WTC11 (cell line): ENCODE measurements at regions not wholly inside any gene's neighbourhood (a gene's known extent, or its start where the extent isn't known, plus 50 kb on each side); places are given as distances from the start of the nearest gene placed in this dataset.

Experiments used
- ATAC-seq: fragments of 200-7000 bp; cut with Tn5 transposase; 2 replicates; pipeline ENCODE4 v1.10.0; 2021; ENCODE audit warnings: mild to moderate bottlenecking, moderate library complexity
- CTCF ChIA-PET: fragments of 300-600 bp; sonication (Branson Sonifier 250); formaldehyde crosslinking; loops from one replicate; lab custom pipeline; 2021; ENCODE audit warnings: antibody characterized with exemption; lab: Charles Lee
- POLR2A ChIA-PET: fragments of 350-600 bp; sonication (Branson Sonifier 250); formaldehyde crosslinking; loops from one replicate; lab custom pipeline; 2021; ENCODE audit warnings: antibody characterized with exemption; lab: Charles Lee
- DNase-seq: peaks from one replicate; pipeline ENCODE4 v3.0.0; 2021; ENCODE audit warnings: low spot score
- H3K27ac Mint-ChIP-seq: 2 replicates; pipeline ENCODE4 v1.8.0; 2021; ENCODE audit warnings: mixed read lengths
- H3K27me3 Mint-ChIP-seq: 2 replicates; pipeline ENCODE4 v1.8.0; 2021; ENCODE audit warnings: low read depth, mild to moderate bottlenecking, moderate library complexity, mixed read lengths
- H3K36me3 Mint-ChIP-seq: 2 replicates; pipeline ENCODE4 v1.8.0; 2021; ENCODE audit warnings: mixed read lengths
- H3K4me1 Mint-ChIP-seq: 2 replicates; pipeline ENCODE4 v1.8.0; 2022; ENCODE audit warnings: mixed read lengths
- H3K4me3 Mint-ChIP-seq: 2 replicates; pipeline ENCODE4 v1.8.0; 2021; ENCODE audit warnings: mild to moderate bottlenecking, moderate library complexity, mixed read lengths
- H3K9me3 Mint-ChIP-seq: 2 replicates; pipeline ENCODE4 v1.8.0; 2021; ENCODE audit warnings: mixed read lengths
- ELF4 ChIP-seq: sonication (generic); formaldehyde crosslinking; IDR thresholded peaks from 2 replicates; pipeline ENCODE4 v1.8.1; 2022; ENCODE audit warnings: low read depth, mild to moderate bottlenecking, moderate library complexity, missing genetic modification reagents
- FOXJ3 ChIP-seq: sonication (generic); formaldehyde crosslinking; IDR thresholded peaks from 2 replicates; pipeline ENCODE4 v1.9.0; 2021; ENCODE audit warnings: missing genetic modification reagents, mild to moderate bottlenecking, borderline replicate concordance
- GABPB1 ChIP-seq: sonication (generic); formaldehyde crosslinking; IDR thresholded peaks from 2 replicates; pipeline ENCODE4 v1.8.1; 2023; ENCODE audit warnings: mild to moderate bottlenecking, missing genetic modification reagents
- GRHL2 ChIP-seq: fragments of 250-450 bp; sonication (Bioruptor Pico); IDR thresholded peaks from 2 replicates; pipeline ENCODE4 v1.8.0; 2022; ENCODE audit warnings: mild to moderate bottlenecking, moderate library complexity; ENCODE audit not compliant: insufficient replicate concordance, severe bottlenecking
- HMGA2 ChIP-seq: fragments of 250-450 bp; sonication (Bioruptor Pico); IDR thresholded peaks from 2 replicates; pipeline ENCODE4 v1.4.0; 2021; ENCODE audit warnings: mild to moderate bottlenecking, moderate library complexity
- MYBL2 ChIP-seq: sonication (generic); formaldehyde crosslinking; IDR thresholded peaks from 2 replicates; pipeline ENCODE4 v1.8.1; 2023; ENCODE audit warnings: mild to moderate bottlenecking, moderate library complexity, missing genetic modification reagents
- NFYB ChIP-seq: sonication (generic); formaldehyde crosslinking; conservative IDR thresholded peaks from 2 replicates; pipeline ENCODE4 v1.8.0; 2022; ENCODE audit warnings: low read depth, missing genetic modification reagents
- NR1H2 ChIP-seq: sonication (generic); formaldehyde crosslinking; IDR thresholded peaks from 2 replicates; pipeline ENCODE4 v1.9.0; 2021; ENCODE audit warnings: mild to moderate bottlenecking, moderate library complexity, missing genetic modification reagents
- RELA ChIP-seq: sonication (generic); formaldehyde crosslinking; IDR thresholded peaks from 2 replicates; pipeline ENCODE4 v1.8.1; 2022; ENCODE audit warnings: missing genetic modification reagents, mild to moderate bottlenecking, borderline replicate concordance
- SMAD3 ChIP-seq: sonication (generic); formaldehyde crosslinking; IDR thresholded peaks from 2 replicates; pipeline ENCODE4 v1.8.0; 2022; ENCODE audit warnings: missing genetic modification reagents, mild to moderate bottlenecking, borderline replicate concordance
- ZNF423 ChIP-seq: fragments of 250-450 bp; sonication (Bioruptor Pico); IDR thresholded peaks from 2 replicates; pipeline ENCODE4 v2.1.2; 2022; ENCODE audit warnings: mild to moderate bottlenecking, moderate library complexity
- TF ChIP-seq, protein P1 (sequence below): sonication (generic); formaldehyde crosslinking; conservative IDR thresholded peaks from 2 replicates; pipeline ENCODE4 v1.8.1; 2023; ENCODE audit warnings: mild to moderate bottlenecking, low read depth, missing genetic modification reagents, moderate library complexity
- TF ChIP-seq, protein P2 (sequence below): fragments of 250-450 bp; sonication (Bioruptor Pico); conservative IDR thresholded peaks from 2 replicates; pipeline ENCODE4 v1.9.0; 2021; ENCODE audit warnings: mild to moderate bottlenecking
- TF ChIP-seq, protein P3 (sequence below): fragments of 250-450 bp; sonication (Bioruptor Pico); IDR thresholded peaks from 2 replicates; pipeline ENCODE4 v1.9.0; 2021; ENCODE audit warnings: mild to moderate bottlenecking, borderline replicate concordance

DNA sequence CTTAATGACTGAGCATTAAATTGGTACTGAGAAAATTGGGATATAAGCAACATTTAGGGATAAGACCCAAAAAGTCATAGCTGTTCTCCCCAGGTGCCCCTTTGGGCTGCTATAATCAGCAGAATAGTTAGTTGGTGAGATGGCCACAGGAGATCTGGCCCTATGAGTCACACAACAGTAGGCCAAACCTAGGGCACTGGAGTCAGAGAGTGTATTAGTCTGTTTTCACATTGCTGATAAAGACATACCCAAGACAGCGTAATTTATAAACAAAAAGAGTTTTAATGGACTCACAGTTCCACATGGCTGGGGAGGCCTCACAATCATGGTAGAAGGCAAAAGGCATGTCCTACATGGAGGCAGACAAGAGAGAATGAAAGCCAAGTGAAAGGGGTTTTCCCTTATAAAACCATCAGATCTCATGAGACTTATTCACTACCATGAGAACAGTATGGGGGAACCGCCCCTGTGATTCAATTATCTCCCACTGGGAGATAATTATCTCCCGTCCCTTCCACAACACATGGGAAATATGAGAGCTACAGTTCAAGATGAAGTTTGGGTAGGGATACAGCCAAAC lies 338.3 kb upstream of the NR3C2 start:
- Mint-ChIP-seq H3K27me3 (no peaks in the 10 kb centered on the region), H3K9me3 (no peaks in the 10 kb centered on the region; the same call in 1 of the 2 replicates), H3K27ac (no peak overlapping the region), H3K36me3 (no peaks in the 10 kb centered on the region), H3K4me1 (peaks cover 13% of the 10 kb centered on the region), H3K4me3 (no peak overlapping the region)
- ChIA-PET CTCF (no interaction called here), POLR2A (no interaction called here)
- no peak for TF ChIP-seq GRHL2 (CRISPR knock-in tag)
- TF ChIP-seq SMAD3 (CRISPR knock-in tag): no peak
- TF ChIP-seq ELF4 (CRISPR knock-in tag): no peak
- TF ChIP-seq RELA: no peak
- TF ChIP-seq GABPB1: no peak
- no peak for DNase-seq
- ATAC-seq: no peak

DNA sequence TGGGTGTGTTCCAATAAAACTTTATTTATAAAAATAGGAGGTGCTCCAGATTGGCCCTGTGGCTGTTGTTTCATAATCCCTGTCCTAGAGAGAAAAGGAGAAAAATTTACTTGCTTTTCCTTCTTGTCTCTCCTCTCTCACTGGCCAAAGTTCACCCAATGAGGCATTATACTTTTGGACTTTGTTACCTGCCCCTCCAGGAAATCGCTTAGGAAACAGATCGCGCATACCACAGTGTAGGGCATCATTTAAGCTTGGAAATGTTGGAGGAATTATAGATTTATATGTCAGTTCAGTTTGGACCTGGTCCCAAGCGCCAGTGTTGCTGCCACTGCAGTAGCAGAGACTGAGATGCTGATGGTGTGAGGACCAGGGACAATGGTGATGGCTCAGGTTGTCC lies 337.6 kb upstream of the NR3C2 start:
- H3K27ac Mint-ChIP-seq: no peak overlapping the region
- ChIA-PET POLR2A (no interaction called here), CTCF (no interaction called here)
- no peaks in the 10 kb centered on the region for H3K36me3 Mint-ChIP-seq
- H3K9me3 Mint-ChIP-seq: no peaks in the 10 kb centered on the region; the same call in 1 of the 2 replicates
- TF ChIP-seq, protein P1, sequence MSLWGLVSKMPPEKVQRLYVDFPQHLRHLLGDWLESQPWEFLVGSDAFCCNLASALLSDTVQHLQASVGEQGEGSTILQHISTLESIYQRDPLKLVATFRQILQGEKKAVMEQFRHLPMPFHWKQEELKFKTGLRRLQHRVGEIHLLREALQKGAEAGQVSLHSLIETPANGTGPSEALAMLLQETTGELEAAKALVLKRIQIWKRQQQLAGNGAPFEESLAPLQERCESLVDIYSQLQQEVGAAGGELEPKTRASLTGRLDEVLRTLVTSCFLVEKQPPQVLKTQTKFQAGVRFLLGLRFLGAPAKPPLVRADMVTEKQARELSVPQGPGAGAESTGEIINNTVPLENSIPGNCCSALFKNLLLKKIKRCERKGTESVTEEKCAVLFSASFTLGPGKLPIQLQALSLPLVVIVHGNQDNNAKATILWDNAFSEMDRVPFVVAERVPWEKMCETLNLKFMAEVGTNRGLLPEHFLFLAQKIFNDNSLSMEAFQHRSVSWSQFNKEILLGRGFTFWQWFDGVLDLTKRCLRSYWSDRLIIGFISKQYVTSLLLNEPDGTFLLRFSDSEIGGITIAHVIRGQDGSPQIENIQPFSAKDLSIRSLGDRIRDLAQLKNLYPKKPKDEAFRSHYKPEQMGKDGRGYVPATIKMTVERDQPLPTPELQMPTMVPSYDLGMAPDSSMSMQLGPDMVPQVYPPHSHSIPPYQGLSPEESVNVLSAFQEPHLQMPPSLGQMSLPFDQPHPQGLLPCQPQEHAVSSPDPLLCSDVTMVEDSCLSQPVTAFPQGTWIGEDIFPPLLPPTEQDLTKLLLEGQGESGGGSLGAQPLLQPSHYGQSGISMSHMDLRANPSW (CRISPR knock-in tag): no peak
- TF ChIP-seq ZNF423 (CRISPR knock-in tag): no peak
- no peak overlapping the region for H3K4me3 Mint-ChIP-seq
- H3K4me1 Mint-ChIP-seq: peaks cover 13% of the 10 kb centered on the region
- ATAC-seq (no peak), DNase-seq (no peak)
- no peaks in the 10 kb centered on the region for H3K27me3 Mint-ChIP-seq

DNA sequence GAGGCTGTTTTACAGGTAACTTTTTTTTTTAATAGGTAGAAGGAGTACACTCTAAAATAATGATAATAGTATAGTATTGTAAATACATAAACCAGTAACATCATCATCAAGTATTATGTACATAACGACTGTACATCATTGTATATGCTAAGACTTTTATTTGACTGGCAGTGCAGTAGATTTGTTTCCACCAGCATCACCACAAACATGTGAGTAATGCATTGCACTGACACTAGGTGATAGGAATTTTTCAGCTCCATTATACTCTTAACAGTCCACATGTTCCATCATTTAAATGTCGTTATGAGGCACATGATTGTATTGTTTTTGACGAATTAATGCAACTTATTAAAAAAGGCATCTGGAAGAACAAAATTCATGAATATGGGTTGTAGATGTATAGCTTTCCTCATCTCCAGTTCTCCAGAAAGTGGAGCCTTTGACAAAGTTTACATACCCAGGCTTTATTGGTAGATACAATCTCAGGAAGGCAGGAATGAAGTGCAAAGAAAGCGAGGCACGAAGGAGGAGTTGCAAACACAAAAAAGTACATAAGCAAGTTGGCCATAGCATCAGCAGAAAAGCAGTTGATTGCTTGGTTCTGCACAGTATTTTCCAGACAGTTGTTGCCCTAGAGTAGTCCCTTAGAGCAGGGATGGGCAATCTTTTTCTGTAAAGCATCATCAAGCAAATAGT lies 336.9 kb upstream of the NR3C2 start:
- H3K27ac Mint-ChIP-seq: no peak overlapping the region
- H3K9me3 Mint-ChIP-seq: no peaks in the 10 kb centered on the region; the same call in 1 of the 2 replicates
- H3K4me3 Mint-ChIP-seq: no peak overlapping the region
- no peak for DNase-seq
- no peaks in the 10 kb centered on the region for H3K27me3 Mint-ChIP-seq
- no peak for ATAC-seq
- ChIA-PET POLR2A (no interaction called here), CTCF (no interaction called here)
- H3K4me1 Mint-ChIP-seq: peaks cover 13% of the 10 kb centered on the region
- TF ChIP-seq NR1H2 (CRISPR knock-in tag) (no peak), FOXJ3 (CRISPR knock-in tag) (no peak), NFYB (no peak), HMGA2 (CRISPR knock-in tag) (no peak), MYBL2 (no peak)
- TF ChIP-seq, protein P2, sequence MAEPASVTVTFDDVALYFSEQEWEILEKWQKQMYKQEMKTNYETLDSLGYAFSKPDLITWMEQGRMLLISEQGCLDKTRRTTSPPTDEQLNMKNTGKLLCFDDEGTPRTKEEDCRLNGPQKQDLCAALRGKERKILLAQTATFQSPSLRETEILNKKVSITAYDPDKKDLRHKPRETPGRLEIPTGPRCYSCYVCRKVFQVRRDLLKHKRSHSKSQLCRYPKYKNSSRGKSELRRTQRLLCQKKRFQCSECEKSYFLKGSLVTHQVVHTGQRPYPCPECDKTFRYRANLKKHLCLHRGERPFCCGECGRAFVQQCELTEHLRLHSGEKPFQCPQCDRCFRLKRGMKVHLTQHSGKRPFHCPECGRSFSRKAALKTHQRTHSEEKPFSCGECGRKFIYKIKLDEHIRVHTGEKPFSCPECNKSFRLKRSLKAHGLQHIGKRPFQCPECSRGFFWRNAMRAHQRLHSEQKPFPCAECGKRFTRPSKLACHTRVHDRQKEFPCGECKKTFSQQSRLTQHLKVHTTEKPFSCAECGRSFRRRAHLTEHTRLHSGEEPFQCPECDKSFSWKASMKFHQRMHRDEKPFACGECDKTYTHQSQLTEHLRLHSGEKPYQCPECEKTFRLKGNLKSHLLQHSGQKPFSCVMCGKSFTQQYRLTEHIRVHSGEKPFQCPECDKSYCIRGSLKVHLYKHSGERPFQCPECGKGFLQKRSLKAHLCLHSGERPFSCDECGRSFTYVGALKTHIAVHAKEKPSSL: no peak
- TF ChIP-seq, protein P3, sequence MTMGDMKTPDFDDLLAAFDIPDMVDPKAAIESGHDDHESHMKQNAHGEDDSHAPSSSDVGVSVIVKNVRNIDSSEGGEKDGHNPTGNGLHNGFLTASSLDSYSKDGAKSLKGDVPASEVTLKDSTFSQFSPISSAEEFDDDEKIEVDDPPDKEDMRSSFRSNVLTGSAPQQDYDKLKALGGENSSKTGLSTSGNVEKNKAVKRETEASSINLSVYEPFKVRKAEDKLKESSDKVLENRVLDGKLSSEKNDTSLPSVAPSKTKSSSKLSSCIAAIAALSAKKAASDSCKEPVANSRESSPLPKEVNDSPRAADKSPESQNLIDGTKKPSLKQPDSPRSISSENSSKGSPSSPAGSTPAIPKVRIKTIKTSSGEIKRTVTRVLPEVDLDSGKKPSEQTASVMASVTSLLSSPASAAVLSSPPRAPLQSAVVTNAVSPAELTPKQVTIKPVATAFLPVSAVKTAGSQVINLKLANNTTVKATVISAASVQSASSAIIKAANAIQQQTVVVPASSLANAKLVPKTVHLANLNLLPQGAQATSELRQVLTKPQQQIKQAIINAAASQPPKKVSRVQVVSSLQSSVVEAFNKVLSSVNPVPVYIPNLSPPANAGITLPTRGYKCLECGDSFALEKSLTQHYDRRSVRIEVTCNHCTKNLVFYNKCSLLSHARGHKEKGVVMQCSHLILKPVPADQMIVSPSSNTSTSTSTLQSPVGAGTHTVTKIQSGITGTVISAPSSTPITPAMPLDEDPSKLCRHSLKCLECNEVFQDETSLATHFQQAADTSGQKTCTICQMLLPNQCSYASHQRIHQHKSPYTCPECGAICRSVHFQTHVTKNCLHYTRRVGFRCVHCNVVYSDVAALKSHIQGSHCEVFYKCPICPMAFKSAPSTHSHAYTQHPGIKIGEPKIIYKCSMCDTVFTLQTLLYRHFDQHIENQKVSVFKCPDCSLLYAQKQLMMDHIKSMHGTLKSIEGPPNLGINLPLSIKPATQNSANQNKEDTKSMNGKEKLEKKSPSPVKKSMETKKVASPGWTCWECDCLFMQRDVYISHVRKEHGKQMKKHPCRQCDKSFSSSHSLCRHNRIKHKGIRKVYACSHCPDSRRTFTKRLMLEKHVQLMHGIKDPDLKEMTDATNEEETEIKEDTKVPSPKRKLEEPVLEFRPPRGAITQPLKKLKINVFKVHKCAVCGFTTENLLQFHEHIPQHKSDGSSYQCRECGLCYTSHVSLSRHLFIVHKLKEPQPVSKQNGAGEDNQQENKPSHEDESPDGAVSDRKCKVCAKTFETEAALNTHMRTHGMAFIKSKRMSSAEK (CRISPR knock-in tag): no peak
- no peaks in the 10 kb centered on the region for H3K36me3 Mint-ChIP-seq
